Lower lobe of right lung (tissue), 2 donors: ENCODE measurements at regions not wholly inside any gene's neighbourhood (a gene's known extent, or its start where the extent isn't known, plus 50 kb on each side); places are given as distances from the start of the nearest gene placed in this dataset.

Source experiments
- ATAC-seq, 2 donors: fragments of 200-7000 bp; cut with Tn5 transposase; one replicate each; pipeline ENCODE4 v1.9.1; 2020 to 2022; ENCODE audit warnings: mild to moderate bottlenecking in 2 of 2, moderate library complexity in 2 of 2
- DNase-seq: peaks from one replicate; pipeline ENCODE4 v3.0.0-alpha.2; 2020
- H3K27ac ChIP-seq: fragments of 200-600 bp; one replicate; pipeline ENCODE4 v1.8.0; 2022
- H3K27me3 ChIP-seq: fragments of 200-600 bp; one replicate; pipeline ENCODE4 v1.8.0; 2022; ENCODE audit warnings: low read depth
- H3K36me3 ChIP-seq: fragments of 200-600 bp; one replicate; pipeline ENCODE4 v1.8.0; 2022; ENCODE audit warnings: mild to moderate bottlenecking
- H3K4me1 ChIP-seq: fragments of 200-600 bp; one replicate; pipeline ENCODE4 v1.8.0; 2022
- H3K4me3 ChIP-seq: fragments of 200-600 bp; one replicate; pipeline ENCODE4 v1.8.0; 2022; ENCODE audit warnings: mild to moderate bottlenecking
- H3K9me3 ChIP-seq: fragments of 200-600 bp; one replicate; pipeline ENCODE4 v1.8.0; 2022
- intact Hi-C: fragments of 100-400 bp; cut with DNase I; formaldehyde crosslinking; loops from one replicate; pipeline ENCODE4 v1.11.0; 2022
- TF ChIP-seq, protein P1 (sequence below): fragments of 200-600 bp; IDR thresholded peaks from one replicate; pipeline ENCODE4 v1.8.0; 2022; ENCODE audit warnings: antibody characterized with exemption, mild to moderate bottlenecking
- donor health status: DM: no; HTN: yes; CAD: no; lungs with severe emphysema.

DNA sequence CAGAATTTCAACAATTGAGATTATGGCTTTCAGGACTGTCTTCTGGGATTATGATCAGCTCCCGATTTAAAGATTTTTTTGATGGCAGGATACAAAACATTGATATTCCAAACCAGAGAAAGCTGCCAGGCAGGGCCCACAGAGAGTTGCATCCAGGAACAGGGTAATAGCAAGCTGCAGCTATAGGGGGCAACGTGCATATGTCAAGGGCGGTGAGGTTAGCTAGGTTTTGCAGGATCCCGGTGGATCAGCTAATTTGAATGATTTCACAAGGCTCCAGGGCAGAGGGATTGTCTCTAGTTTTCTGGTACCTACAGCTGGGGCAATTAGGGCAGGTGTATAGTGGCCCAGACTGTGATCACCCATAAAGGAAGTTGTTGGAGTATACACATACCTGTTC lies 339.4 kb downstream of the CHSY3 start:
- DNase-seq (no peak), ATAC-seq (no peak)
- no peaks in the 10 kb centered on the region for H3K9me3 ChIP-seq

DNA sequence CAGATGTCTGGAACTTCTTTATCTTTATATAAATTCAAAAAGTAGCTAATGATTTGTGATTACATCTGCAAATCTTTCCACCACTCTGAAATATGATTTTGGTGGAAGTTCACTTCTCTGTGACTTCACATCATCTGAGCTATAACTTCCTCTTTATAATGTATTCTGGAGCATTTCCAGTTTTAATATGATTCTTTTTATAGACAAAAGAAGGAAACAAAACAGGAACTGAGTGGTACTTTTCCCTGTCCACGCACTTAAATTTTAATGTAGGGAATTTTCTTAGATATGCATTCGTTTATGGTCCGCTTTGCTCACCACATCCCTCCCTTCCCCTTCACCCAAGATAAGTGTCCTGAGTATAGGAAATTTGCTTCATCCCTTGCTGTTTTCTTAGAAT lies 333.5 kb downstream of the CHSY3 start:
- Histone ChIP-seq H3K27ac (no peak overlapping the region), H3K4me1 (no peaks in the 10 kb centered on the region), H3K9me3 (no peaks in the 10 kb centered on the region), H3K4me3 (no peak overlapping the region), H3K36me3 (no peaks in the 10 kb centered on the region), H3K27me3 (no peaks in the 10 kb centered on the region)
- no peak for DNase-seq
- no peak for ATAC-seq
- TF ChIP-seq, protein P1, sequence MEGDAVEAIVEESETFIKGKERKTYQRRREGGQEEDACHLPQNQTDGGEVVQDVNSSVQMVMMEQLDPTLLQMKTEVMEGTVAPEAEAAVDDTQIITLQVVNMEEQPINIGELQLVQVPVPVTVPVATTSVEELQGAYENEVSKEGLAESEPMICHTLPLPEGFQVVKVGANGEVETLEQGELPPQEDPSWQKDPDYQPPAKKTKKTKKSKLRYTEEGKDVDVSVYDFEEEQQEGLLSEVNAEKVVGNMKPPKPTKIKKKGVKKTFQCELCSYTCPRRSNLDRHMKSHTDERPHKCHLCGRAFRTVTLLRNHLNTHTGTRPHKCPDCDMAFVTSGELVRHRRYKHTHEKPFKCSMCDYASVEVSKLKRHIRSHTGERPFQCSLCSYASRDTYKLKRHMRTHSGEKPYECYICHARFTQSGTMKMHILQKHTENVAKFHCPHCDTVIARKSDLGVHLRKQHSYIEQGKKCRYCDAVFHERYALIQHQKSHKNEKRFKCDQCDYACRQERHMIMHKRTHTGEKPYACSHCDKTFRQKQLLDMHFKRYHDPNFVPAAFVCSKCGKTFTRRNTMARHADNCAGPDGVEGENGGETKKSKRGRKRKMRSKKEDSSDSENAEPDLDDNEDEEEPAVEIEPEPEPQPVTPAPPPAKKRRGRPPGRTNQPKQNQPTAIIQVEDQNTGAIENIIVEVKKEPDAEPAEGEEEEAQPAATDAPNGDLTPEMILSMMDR = no peak
- intact Hi-C loops = no loop called here

More for the DNA sequence above, 339.4 kb downstream of the CHSY3 start:
- Histone ChIP-seq H3K27ac (no peak overlapping the region), H3K27me3 (no peaks in the 10 kb centered on the region), H3K36me3 (no peaks in the 10 kb centered on the region), H3K4me1 (no peaks in the 10 kb centered on the region), H3K4me3 (no peak overlapping the region)
- TF ChIP-seq, protein P1 = no peak
- intact Hi-C loops = no loop called here
